ENCODE measurements at regions not wholly inside any gene's neighbourhood (a gene's known extent, or its start where the extent isn't known, plus 50 kb on each side); places are given as distances from the start of the nearest gene placed in this dataset.
A peak's percentile ranks its signal among the peaks of the same experiment; 100 is the strongest.

GRCh38 chr3:124557433-124558232 lies 172.6 kb upstream of the UMPS start:
- Histone ChIP-seq H3K4me1 (ENCODE audit: control insufficient read depth in 1 of 2, insufficient read depth in 2 of 2, low read length in 2 of 2) (no peaks in the 10 kb centered on the region), H3K27ac (ENCODE audit: low read depth in 1 of 2, low read length in 2 of 2) (no peak overlapping the region), H3K4me3 (replicated peaks in 1 of 3; ENCODE audit: low read depth in 2 of 3, low read length in 3 of 3) (no peak overlapping the region), H3K9ac (ENCODE audit: insufficient read depth, low read length, poor library complexity, severe bottlenecking) (no peak overlapping the region), H3K27me3 (ENCODE audit: control insufficient read depth in 2 of 2, insufficient read depth in 2 of 2, low read length in 2 of 2) (peaks cover 3 to 4% of the 10 kb centered on the region in 2 donors), H4K20me1 (ENCODE audit: insufficient read depth, low read length) (no peaks in the 10 kb centered on the region), H3K4me2 (replicated peaks; ENCODE audit: extremely low read depth, low read length, poor library complexity, severe bottlenecking) (no peak overlapping the region), H2AFZ (ENCODE audit: insufficient read depth, low read depth, low read length, poor library complexity, severe bottlenecking) (no peak overlapping the region), H3K79me2 (ENCODE audit: insufficient read depth, low read length) (no peaks in the 10 kb centered on the region), H3K9me3 (replicated peaks in 1 of 2; ENCODE audit: control insufficient read depth in 1 of 2, insufficient read depth in 1 of 2, low read length in 2 of 2) (no peaks in the 10 kb centered on the region), H3K36me3 (replicated peaks in 1 of 2; ENCODE audit: control insufficient read depth in 1 of 2, insufficient read depth in 2 of 2, low read length in 2 of 2) (no peaks in the 10 kb centered on the region)
- WGBS (ENCODE audit: insufficient coverage): 0% methylated on average over 2 of the region's 5 CpGs
- DNase-seq: no peak
- H3K4me3 Mint-ChIP-seq: no peak overlapping the region
- H3K36me3 Mint-ChIP-seq: no peaks in the 10 kb centered on the region
- H3K9me3 Mint-ChIP-seq: no peaks in the 10 kb centered on the region
- no peak overlapping the region for H3K27ac Mint-ChIP-seq
- H3K27me3 Mint-ChIP-seq (ENCODE audit: low read depth in 3 of 3): peaks cover 15 to 20% (median 16%) of the 10 kb centered on the region in 3 donors
- no peak for TF ChIP-seq CTCF (IDR thresholded peaks at IDR 0.05)
- intact Hi-C loops (cut with micrococcal nuclease): no loop called here
- H3K4me1 Mint-ChIP-seq: peaks cover 2% of the 10 kb centered on the region

GRCh38 chr3:124558991-124559845 lies 171.0 kb upstream of the UMPS start:
- peak overlapping the region in 1 of 7 donors; percentile 20 for H3K27ac Mint-ChIP-seq
- H3K36me3 ChIP-seq (replicated peaks in 1 of 2; ENCODE audit: control insufficient read depth in 1 of 2, insufficient read depth in 2 of 2, low read length in 2 of 2): no peaks in the 10 kb centered on the region
- no peaks in the 10 kb centered on the region for H3K9me3 ChIP-seq (replicated peaks in 1 of 2; ENCODE audit: control insufficient read depth in 1 of 2, insufficient read depth in 1 of 2, low read length in 2 of 2)
- H4K20me1 ChIP-seq (ENCODE audit: insufficient read depth, low read length): no peaks in the 10 kb centered on the region
- H3K36me3 Mint-ChIP-seq: no peaks in the 10 kb centered on the region
- intact Hi-C loops (cut with micrococcal nuclease): no loop called here
- H2AFZ ChIP-seq (ENCODE audit: insufficient read depth, low read depth, low read length, poor library complexity, severe bottlenecking): no peak overlapping the region
- no peak overlapping the region for H3K4me3 Mint-ChIP-seq
- 43% methylated on average over 6 of the region's 8 CpGs for WGBS (ENCODE audit: insufficient coverage)
- peaks cover 3 to 4% of the 10 kb centered on the region in 2 donors for H3K27me3 ChIP-seq (ENCODE audit: control insufficient read depth in 2 of 2, insufficient read depth in 2 of 2, low read length in 2 of 2)
- no peak overlapping the region for H3K27ac ChIP-seq (ENCODE audit: low read depth in 1 of 2, low read length in 2 of 2)
- no peak overlapping the region for H3K4me2 ChIP-seq (replicated peaks; ENCODE audit: extremely low read depth, low read length, poor library complexity, severe bottlenecking)
- H3K4me1 Mint-ChIP-seq: peaks cover 2% of the 10 kb centered on the region
- TF ChIP-seq CTCF (IDR thresholded peaks at IDR 0.05): no peak
- no peak overlapping the region for H3K4me3 ChIP-seq (replicated peaks in 1 of 3; ENCODE audit: low read depth in 2 of 3, low read length in 3 of 3)
- H3K4me1 ChIP-seq (ENCODE audit: control insufficient read depth in 1 of 2, insufficient read depth in 2 of 2, low read length in 2 of 2): no peaks in the 10 kb centered on the region
- peaks cover 13 to 22% (median 15%) of the 10 kb centered on the region in 3 donors for H3K27me3 Mint-ChIP-seq (ENCODE audit: low read depth in 3 of 3)
- H3K9ac ChIP-seq (ENCODE audit: insufficient read depth, low read length, poor library complexity, severe bottlenecking): no peak overlapping the region
- no peaks in the 10 kb centered on the region for H3K9me3 Mint-ChIP-seq
- DNase-seq: no peak
- no peaks in the 10 kb centered on the region for H3K79me2 ChIP-seq (ENCODE audit: insufficient read depth, low read length)

All from CD14-positive monocyte (primary cell).